ENCODE measurements at regions not wholly inside any gene's neighbourhood (a gene's known extent, or its start where the extent isn't known, plus 50 kb on each side); places are given as distances from the start of the nearest gene placed in this dataset.

DNA sequence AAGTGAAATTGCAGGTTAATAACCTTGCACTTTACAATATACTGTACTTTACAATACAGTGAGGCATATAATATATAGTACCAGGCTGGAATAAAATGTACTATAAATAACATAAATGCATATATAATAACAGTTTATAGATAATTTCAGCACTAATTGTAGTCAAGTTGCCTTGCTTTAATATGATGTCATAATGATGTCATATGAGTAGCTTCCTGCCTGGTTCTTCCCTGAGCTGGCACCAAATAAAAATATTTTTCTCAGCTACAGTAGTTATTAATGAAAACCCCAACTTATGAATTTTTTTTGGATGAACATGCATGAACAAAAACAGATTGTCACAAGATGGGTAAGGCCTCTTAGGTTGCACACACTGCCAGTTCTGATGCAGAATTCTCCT lies 816.7 kb downstream of the XPNPEP1 start:
- no peak overlapping the region for H3K27ac ChIP-seq
- TF ChIP-seq CTCF (conservative IDR thresholded peaks at IDR 0.05; ENCODE audit: low read depth, low read length), result no peak
- H3K36me3 ChIP-seq (ENCODE audit: insufficient read depth), result no peaks in the 10 kb centered on the region
- H3K9ac ChIP-seq, result no peak overlapping the region
- no peak overlapping the region for H3K4me2 ChIP-seq
- H3K4me1 ChIP-seq (ENCODE audit: low read depth, poor library complexity, severe bottlenecking), result no peaks in the 10 kb centered on the region
- H4K20me1 ChIP-seq (ENCODE audit: insufficient read depth), result no peaks in the 10 kb centered on the region
- no peaks in the 10 kb centered on the region for H3K27me3 ChIP-seq (ENCODE audit: insufficient read depth, low read depth)
- H3K4me3 ChIP-seq (IDR thresholded peaks at IDR 0.05; ENCODE audit: insufficient read depth, low read depth, low read length), result no peak overlapping the region
- no peak overlapping the region for H2AFZ ChIP-seq (ENCODE audit: low read depth)
- no peaks in the 10 kb centered on the region for H3K79me2 ChIP-seq (ENCODE audit: insufficient read depth, low read depth)

GRCh38 chr10:109105725-109106124 lies 817.6 kb downstream of the XPNPEP1 start:
- H3K4me1 ChIP-seq (ENCODE audit: low read depth, poor library complexity, severe bottlenecking), result no peaks in the 10 kb centered on the region
- H3K27ac ChIP-seq, result no peak overlapping the region
- H4K20me1 ChIP-seq (ENCODE audit: insufficient read depth), result no peaks in the 10 kb centered on the region
- H3K27me3 ChIP-seq (ENCODE audit: insufficient read depth, low read depth), result no peaks in the 10 kb centered on the region
- no peak for TF ChIP-seq CTCF (conservative IDR thresholded peaks at IDR 0.05; ENCODE audit: low read depth, low read length)
- no peaks in the 10 kb centered on the region for H3K79me2 ChIP-seq (ENCODE audit: insufficient read depth, low read depth)
- H2AFZ ChIP-seq (ENCODE audit: low read depth), result no peak overlapping the region
- H3K36me3 ChIP-seq (ENCODE audit: insufficient read depth), result no peaks in the 10 kb centered on the region
- H3K4me2 ChIP-seq, result no peak overlapping the region
- H3K4me3 ChIP-seq (IDR thresholded peaks at IDR 0.05; ENCODE audit: insufficient read depth, low read depth, low read length), result no peak overlapping the region
- H3K9ac ChIP-seq, result no peak overlapping the region

- H3K4me3 ChIP-seq (IDR thresholded peaks at IDR 0.05; ENCODE audit: insufficient read depth, low read depth, low read length), result no peak overlapping the region
- H3K9ac ChIP-seq, result no peak overlapping the region
- H3K79me2 ChIP-seq (ENCODE audit: insufficient read depth, low read depth), result no peaks in the 10 kb centered on the region
- no peak overlapping the region for H3K27ac ChIP-seq
- no peaks in the 10 kb centered on the region for H3K4me1 ChIP-seq (ENCODE audit: low read depth, poor library complexity, severe bottlenecking)
- no peaks in the 10 kb centered on the region for H4K20me1 ChIP-seq (ENCODE audit: insufficient read depth)
- no peak overlapping the region for H2AFZ ChIP-seq (ENCODE audit: low read depth)
- TF ChIP-seq CTCF (conservative IDR thresholded peaks at IDR 0.05; ENCODE audit: low read depth, low read length), result no peak
- H3K4me2 ChIP-seq, result no peak overlapping the region
- no peaks in the 10 kb centered on the region for H3K36me3 ChIP-seq (ENCODE audit: insufficient read depth)
- no peaks in the 10 kb centered on the region for H3K27me3 ChIP-seq (ENCODE audit: insufficient read depth, low read depth)
Measured at GRCh38 chr10:109104806-109105205, 818.5 kb downstream of the XPNPEP1 start.

DNA sequence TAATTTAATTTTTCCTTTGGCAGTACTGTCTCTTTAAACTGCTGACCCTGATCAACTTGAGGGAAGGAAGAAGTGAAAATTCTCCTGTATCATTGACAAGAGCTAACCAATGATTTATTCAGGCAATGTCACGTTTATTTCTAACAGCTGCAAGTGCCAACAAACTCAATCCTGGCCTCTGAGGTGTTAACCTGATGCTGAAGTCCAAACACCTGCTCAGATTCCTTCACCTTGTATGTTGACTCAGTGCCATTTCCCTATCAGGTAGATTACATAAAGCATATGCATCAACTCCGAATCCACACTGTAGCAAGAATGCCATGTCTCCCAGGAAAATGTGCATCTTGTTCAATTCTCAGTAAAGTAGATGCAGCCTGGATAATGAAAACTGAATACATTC lies 820.0 kb downstream of the XPNPEP1 start:
- TF ChIP-seq CTCF (conservative IDR thresholded peaks at IDR 0.05; ENCODE audit: low read depth, low read length), result no peak
- Histone ChIP-seq H3K36me3 (ENCODE audit: insufficient read depth) (no peaks in the 10 kb centered on the region), H3K4me3 (IDR thresholded peaks at IDR 0.05; ENCODE audit: insufficient read depth, low read depth, low read length) (no peak overlapping the region), H3K79me2 (ENCODE audit: insufficient read depth, low read depth) (no peaks in the 10 kb centered on the region), H2AFZ (ENCODE audit: low read depth) (no peak overlapping the region), H3K27ac (no peak overlapping the region), H3K4me1 (ENCODE audit: low read depth, poor library complexity, severe bottlenecking) (no peaks in the 10 kb centered on the region), H3K4me2 (no peak overlapping the region), H3K9ac (no peak overlapping the region), H4K20me1 (ENCODE audit: insufficient read depth) (no peaks in the 10 kb centered on the region), H3K27me3 (ENCODE audit: insufficient read depth, low read depth) (no peaks in the 10 kb centered on the region)

GRCh38 chr10:109089779-109090178 lies 833.5 kb downstream of the XPNPEP1 start:
- Histone ChIP-seq H2AFZ (ENCODE audit: low read depth) (no peak overlapping the region), H4K20me1 (ENCODE audit: insufficient read depth) (no peaks in the 10 kb centered on the region), H3K79me2 (ENCODE audit: insufficient read depth, low read depth) (no peaks in the 10 kb centered on the region), H3K9ac (no peak overlapping the region), H3K4me1 (ENCODE audit: low read depth, poor library complexity, severe bottlenecking) (no peaks in the 10 kb centered on the region), H3K27ac (no peak overlapping the region), H3K27me3 (ENCODE audit: insufficient read depth, low read depth) (no peaks in the 10 kb centered on the region), H3K4me2 (no peak overlapping the region), H3K36me3 (ENCODE audit: insufficient read depth) (no peaks in the 10 kb centered on the region), H3K4me3 (IDR thresholded peaks at IDR 0.05; ENCODE audit: insufficient read depth, low read depth, low read length) (no peak overlapping the region)
- TF ChIP-seq CTCF (conservative IDR thresholded peaks at IDR 0.05; ENCODE audit: low read depth, low read length), result no peak

Data from KMS-11 (cell line).